NCI-H1105 treated with DMSO at 0.1 percent for 48 hours (cell line): ENCODE measurements at regions not wholly inside any gene's neighbourhood (a gene's known extent, or its start where the extent isn't known, plus 50 kb on each side); places are given as distances from the start of the nearest gene placed in this dataset.

Experiments
- DNase-seq: peaks from one replicate; lab custom pipeline; 2025; lab: John Stamatoyannopoulos, UW

DNA sequence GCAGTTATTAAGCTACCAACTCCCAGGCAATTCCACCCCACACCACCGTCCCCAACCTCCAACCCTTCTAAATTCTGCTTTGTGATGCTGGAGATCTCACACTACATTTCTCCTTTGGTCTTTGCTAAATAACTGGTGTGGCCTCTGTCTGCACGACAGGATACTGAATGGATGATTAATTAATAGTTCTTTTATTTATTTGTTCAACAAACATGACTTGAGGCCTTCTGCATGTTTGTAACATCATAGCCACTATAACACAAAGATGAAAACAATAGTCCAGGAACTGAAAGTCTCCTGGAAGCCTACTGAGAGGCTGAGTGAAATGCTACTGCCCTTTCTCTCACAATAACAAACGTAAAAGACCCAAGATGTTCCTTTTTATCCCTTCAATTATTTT is 609.5 kb upstream of the UBE2E2 start:
- DNase-seq, result no peak

DNA sequence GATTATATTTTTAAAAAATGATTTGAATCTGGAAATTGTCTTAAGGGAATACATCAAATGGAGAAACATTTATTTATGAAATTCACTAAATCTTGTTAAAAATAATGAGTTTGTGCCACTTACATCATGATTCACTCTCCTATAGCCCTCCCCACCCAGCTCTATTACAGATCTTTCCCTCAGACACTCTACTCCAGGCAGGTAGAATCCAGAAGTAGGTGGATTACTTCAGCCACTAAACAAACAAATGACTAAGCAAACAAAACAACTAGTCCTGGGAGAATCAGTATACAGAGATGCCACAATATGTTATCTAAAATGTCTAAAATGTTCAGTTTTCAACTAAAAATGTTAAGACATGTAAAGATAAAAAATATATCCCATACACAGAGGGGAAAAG is 608.1 kb upstream of the UBE2E2 start:
- no peak for DNase-seq

DNA sequence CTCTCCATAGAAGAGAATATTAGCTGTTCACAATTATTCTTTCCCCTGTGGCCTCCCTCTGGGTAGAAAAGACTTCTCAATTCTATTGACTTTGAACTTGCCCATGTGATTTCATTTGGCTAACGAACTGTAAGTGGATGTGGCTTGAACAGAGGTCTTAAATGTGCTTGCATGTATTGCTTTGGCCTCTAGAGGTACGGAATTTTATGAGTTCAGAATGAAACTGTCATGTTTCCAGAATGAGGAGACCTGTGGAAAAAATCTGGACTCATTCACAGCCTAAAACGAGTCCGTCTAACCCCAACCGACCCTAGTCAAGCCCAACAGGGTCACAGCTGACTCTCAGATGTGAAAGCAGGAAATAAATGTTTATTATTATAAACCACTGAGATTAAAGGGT is 596.7 kb upstream of the UBE2E2 start:
- no peak for DNase-seq

DNA sequence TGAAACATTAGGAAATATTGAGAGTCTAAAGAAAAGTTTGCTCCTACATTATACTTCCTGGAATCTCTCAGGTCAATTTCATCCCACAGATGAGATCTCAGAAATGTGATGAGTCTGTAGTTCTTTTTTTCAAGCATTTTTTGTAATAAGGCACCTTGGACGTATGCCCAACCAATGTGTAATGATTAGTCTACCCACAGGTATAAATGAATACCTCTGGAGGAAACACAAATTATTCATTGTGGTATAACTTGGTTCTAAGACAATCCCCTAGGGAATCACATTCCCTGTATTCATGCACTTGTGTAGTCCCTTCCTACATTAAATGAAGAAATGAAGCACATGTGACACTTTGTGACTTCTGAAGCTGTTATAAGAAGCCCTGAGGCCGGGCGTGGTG is 596.2 kb upstream of the UBE2E2 start:
- DNase-seq, result no peak

DNA sequence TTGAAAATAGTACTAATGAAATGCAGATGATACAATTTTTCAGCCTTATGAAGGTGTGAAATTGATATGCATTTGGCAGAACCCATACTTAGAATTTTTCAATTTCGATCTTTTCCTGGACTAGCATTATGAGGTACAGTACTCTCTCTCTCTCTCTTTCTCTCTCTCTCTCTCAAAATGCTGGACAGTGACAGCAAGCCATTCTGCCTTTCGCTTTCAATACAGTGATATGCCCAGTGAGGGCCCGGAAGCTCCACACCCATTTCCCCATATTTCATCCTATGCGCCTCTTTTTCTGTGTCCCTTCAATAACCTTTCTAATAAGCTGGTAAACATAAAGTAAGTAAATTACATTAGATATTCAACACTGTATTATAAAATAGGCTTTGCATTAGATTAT is 595.0 kb upstream of the UBE2E2 start:
- DNase-seq, result no peak

DNA sequence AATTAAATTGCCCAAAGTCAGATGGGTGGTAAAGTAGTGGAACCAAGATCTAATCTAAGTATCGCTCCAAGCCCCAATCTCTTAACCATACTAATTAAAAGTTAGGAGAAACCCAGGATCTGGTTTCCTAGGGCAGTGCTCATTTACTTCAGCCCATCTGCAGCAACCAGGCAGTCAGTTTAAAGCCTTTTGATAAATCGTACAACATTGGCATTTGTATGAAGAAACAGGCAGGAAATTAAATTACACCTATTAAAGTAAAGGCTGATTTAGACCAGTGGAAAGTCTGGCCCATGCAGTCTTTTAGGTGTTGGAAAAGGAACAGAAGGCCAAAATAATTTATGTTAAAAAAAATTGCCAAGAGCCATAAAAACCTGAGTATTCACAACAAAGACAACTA is 594.4 kb upstream of the UBE2E2 start:
- no peak for DNase-seq

DNA sequence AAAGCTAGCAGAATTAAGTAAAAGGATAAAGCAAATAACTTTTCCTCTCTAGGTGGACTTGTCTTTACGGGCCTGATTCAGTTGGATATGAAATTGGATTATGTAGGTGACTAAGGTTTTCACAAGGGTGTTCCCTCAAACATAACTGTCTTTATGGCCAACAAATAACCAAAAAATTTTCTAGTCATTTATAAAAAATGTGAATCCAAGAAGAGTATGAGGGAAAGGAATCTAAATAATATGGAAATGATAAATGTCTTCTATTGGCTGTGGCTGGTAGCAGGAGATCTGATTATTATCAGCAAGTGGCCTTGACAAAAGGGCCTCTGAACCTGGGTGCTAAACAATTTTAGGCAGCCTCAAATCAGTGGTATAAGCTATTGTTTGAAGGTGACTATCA is 594.0 kb upstream of the UBE2E2 start:
- no peak for DNase-seq

DNA sequence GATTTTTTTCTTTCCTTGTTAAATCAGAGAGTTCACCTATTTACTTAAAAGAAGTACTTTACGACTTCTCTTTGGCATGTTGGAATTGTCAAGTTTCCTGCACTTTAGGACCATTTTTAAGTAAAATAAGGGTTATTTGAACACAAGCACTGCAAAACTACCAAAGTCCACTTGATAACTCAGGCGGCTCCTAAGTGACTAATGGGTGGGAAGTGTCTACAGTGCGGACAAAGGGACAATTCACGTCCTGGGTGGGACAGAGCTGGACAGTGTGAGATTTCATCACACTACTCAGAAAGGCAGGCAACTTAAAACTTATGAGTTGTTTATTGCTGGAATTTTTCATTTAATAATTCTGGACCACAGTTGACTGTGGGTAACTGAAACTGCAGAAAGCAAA is 590.2 kb upstream of the UBE2E2 start:
- DNase-seq, result no peak

DNA sequence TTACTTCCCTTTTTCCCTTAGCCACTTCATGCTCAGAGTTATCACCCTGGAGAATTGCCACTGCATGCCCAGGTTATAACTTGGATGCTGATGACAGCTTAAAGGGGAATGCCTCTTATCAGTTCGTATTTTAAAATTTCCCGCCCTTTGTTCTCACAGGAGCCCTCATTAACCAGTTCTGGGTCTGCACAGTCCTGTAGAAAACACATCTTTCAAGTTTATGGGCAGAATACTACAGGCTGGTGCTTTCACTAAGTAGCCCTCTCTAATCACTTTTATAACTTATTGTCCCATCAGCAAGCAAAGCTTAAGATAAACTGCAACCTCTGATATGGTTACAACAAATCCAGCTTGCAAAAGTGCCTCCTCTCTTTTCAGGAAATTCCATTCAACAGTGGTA is 587.3 kb upstream of the UBE2E2 start:
- no peak for DNase-seq

DNA sequence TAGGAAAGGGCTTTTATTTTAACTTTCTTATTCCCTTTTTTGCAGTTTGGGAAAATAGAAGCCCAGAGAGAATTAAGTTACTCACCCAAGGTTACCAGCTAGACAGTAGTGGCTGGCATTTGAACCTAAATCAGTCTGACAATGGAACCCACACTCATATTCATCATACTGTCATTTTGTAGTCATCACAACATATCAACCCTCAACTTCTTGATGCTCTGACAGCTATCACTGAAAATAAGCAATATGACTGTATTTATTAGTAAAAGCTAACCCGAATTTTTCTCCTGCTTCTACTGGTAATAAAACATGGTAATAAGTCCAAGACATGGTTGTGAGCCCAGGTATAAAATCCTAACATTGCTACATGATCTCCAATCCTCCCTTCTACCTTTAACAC is 585.8 kb upstream of the UBE2E2 start:
- no peak for DNase-seq

DNA sequence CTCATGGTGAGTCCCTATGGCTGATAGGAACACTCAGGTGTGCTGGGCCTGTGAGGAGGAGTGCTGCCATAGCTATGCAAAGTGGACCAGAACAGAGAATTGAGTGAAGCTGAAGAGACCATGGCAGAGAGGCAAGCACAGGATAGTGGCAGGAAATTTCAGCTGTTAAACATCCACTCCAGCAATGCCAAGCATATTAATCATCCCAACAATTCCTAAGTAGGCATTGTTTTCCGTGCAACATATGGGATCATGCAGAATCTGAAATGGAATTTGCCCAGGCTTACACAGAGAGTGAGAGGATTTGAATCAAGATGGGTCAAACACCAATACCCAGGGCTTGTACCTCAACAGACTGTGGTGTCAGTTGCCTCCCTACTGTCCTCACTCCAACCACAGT is 582.6 kb upstream of the UBE2E2 start:
- DNase-seq, result no peak

DNA sequence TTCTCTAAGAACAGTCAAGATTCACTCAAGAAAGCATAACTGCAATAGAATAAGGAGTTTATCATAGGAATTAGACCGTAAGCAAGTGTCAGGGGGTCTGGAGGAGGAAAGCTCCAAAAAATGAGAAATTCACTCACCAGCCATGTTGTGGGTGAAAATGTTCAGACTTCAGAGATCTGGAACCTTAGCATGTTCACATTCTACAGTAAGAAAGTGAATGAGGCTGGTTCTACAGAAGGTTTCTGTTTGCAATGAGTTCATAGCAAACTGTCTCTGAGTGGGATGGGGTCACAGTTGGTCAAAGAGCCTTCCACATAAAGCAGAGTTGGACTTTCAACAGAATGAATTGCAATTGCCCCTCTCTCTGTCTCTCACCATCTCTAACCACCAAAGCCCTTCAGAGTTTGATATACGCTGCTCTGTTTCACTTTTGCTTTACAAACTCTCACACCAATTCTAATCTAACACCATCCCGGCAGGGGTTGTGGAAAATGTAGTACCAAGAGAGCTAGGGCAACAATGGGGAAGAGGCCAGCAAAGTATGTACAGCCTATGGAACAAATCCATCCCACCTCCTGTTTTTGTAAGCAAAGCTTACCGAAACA is 581.8 kb upstream of the UBE2E2 start:
- no peak for DNase-seq

DNA sequence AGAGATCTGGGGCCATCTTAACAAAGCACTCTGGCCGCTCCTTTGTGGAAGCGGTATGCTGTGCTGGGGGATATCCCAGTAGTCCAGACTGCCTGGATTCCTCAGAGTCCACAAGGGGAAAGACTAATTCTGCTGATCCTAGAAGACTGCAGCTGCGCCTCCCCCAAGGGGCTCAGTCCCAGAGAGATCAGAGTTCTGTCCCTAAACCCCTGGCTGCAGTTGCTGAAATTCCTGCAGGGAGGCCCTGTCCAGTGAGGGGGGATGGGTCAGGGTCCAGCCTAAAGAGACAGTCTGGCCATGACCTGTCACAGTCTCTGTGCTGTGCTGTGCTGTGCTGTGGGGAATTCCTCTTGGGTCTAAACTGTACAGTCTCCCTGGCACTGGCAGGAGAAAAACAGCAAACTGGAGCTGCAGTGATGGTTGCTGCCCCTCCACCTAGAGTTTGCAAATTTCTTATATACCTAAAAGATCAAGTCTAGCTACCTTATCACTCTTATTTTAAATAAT is 575.1 kb upstream of the UBE2E2 start:
- DNase-seq, result no peak

DNA sequence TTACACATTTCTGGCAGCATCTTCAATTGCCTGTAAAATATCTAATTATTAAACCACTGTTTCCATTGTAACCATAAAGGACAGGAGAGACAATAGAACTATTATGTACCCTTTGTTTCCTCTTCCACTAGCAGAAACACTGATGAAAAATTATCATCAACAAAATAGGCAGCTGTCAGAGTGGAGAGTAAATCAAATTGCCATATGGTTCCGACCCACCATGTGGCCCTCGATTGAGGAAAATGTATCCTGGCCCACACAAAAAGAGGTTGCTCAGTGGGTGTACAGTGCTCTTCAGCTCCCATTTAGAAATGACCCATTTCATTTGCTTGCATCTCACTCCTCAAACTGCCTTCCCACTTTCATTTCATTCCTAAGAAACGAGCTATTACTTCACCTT is 570.6 kb upstream of the UBE2E2 start:
- no peak for DNase-seq

DNA sequence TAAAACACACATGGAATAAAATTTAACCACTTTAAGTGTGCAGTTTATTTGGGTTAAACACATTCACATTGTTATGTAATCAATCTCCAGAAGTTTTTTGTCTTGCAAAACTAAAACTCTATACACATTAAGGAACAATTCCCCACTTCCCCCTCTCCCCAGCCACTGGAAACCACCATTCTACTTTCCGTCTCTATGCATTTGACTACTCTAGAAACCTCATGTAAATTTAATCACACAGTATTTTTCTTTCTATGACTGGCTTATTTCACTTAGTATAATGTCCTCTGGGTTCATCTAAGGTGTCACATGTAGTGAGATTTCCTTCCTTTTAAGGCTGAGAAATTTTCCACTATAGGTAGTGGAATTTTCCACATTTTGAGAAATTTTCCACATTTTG is 568.7 kb upstream of the UBE2E2 start:
- no peak for DNase-seq

DNA sequence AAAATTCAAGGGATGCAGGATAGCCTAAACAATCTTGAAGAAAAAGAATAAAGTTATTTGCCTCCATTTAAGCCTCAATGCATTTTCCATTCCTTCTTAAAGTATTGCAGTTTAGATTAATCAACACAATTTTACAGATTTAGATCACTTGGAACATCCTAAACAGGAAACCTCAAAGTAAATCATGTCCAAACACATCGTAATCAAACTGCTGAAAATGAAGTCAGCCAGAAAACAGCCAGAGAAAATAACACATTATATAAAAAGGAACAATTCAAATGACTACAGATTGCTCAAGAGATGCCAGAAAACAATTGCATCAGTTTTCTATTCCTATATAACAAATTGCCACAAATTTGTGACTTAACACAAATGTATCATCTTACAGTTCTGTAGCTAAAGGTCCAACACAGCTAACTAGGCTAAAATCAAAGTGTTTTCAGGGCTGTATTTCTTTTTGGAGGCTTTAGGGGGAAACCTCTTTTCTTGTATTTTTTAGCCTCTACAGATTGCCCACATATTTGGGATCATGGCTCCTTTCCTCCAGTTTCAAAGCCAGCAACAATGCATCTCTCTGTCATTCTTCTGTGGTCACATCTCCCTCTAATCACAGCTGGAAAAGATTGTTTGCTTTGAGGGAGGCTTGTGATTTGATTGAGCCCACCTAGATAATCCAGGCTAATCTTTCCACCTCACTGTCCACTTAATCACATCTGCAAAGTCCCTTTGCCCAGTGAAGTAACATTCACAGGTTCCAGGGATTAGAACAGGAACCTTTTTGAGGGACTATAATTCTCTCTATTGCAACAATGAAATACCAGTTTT is 543.3 kb upstream of the UBE2E2 start:
- no peak for DNase-seq

DNA sequence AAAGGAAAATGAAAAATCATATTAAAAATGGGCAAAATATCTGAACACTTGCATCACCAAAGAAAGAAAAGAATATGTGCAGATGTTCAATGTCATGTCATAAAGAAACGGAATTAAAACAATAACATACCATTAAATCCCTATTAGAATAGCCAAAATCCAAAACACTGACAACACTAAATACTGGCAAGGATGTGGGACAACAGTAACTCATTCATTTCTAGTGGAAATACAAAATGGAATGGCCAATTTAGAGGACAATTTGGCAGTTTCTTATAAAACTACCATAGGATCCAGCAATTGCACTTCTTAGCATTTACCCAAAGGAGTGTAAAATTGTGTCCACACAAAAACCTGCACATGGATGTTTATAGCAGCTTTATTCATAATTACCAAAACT is 542.5 kb upstream of the UBE2E2 start:
- no peak for DNase-seq

DNA sequence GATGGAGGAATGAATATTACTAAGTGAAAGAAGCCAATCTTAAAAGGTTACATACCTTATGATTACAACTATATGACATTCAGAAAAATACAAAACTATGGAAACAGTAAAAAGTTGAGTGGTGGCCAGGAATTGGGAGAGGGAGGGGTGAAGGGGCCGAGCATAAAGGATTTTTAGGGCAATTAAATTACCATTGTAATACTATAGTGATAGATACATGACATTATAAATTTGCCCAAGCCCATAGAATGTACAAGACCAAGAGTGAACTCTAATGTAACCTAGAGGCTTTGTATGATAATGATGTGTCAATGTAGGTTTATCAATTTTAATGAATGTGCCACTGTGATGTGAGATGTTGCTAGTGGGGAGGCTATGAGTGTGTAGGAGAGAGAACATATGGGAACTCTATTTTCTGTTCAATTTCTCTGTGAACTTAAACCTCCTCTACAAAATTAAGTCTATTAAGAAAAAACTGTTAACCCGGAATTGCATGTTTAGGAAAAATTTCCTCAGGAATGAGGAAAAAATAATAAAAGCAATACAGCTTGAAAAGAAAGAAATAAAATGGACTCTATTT is 541.9 kb upstream of the UBE2E2 start:
- no peak for DNase-seq

DNA sequence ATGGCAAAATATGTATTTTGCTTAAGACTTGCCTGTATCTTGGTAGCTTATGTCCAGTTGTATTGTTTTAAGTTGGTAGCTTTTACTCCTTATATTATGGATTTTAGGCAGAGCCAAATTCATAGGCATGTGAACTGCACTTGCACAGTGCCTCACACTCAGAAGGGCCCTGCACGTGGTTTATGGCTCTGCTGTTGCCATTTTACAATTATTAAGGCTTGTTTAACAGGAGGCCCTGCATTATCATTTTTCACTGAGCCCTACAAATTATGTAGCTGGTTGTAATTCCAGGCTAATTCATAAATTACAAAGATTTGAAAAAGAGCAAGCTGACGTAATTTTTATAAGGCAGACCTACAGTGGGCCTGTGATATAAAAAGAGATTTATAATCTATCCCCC is 537.6 kb upstream of the UBE2E2 start:
- DNase-seq, result no peak

DNA sequence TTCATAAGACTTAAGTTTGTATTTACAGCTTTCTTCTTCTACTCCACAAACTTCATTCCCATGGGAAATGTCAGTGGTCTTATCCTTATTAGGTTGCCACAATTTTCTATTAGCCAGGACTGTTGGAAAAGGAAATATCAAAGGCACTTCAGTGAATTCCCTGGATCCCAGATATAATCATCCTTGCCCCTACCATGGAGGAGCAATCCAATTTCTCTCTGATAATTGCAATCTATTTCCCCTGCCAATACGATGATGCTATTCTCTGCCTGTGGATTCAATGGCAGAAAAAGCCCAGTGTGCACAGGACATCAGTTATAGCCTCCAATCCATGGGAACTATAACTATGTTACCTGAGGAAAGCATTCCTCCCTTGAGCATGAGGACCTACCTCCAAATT is 536.4 kb upstream of the UBE2E2 start:
- DNase-seq, result no peak

DNA sequence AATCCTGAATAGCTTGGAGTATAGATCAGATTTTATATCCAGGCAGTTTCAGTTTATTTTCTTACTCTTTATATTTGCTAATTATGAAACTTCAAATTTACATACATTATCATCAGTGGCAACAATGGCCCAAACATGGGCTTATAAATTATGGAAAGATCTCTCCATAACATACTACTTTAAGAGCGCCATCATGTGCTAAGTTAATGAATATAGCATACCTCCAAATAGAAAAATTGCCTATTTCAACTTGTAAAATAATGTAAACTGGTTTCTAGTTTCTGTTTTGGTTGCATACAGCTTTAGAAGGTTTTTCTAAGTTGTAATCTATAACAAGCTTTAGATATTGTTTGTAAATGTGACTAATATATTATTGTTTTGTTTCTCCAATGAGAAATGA is 531.3 kb upstream of the UBE2E2 start:
- DNase-seq, result no peak

DNA sequence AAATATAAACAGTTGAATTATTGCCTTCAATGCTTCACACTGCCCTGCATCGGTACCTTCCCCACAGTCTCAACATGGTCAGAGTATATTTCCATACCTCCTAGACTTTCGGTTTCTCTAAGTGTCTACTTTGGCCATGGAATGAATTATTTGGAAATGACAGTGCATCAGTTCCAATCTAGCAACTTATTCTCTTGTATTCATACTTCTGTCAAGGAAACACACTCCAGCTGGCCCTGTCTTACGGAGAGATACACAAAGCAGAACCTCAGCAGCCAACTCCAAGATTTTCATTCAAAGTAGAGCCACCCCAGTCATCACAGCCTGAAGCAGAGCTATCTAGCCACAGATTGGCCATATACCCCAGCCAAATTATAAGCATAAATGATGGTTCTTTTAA is 518.4 kb upstream of the UBE2E2 start:
- no peak for DNase-seq

DNA sequence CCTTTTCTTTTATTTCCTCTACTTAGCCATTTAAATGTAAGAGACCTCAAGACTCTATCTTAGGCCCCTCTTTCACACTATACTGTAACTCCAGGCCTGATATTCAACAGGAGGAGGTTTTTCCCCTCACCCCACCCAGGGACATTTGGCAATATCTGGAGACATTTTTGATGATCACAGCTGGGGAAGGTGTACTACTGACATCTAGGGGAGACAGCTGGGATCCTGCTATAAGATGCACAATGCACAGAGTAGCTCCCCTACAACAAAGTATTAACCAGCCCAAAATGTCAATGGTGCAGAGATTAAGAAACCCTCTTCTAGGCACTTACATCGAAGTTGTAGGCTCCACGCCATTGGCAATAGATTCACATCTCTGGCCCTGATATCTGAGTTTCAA is 517.5 kb upstream of the UBE2E2 start:
- no peak for DNase-seq

DNA sequence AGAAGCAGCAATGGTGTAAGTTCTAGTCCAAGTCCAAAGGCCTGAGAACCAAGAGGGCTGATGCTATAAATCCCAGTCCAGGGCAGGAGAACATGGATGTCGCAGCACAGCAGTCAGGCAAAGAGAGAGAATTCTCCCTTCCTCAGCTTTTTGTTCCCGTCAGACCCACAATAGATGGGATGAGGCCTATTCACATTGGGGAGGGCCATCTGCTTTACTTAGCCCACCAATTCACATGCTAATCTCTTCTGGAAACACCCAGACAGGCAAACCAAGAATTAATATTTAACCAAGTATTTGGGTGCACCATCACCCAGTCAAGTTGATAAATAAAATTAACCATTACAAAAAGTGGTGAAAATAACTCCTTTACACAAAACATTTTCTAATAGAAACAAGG is 511.7 kb upstream of the UBE2E2 start:
- DNase-seq, result no peak
